ENCODE measurements at regions not wholly inside any gene's neighbourhood (a gene's known extent, or its start where the extent isn't known, plus 50 kb on each side); places are given as distances from the start of the nearest gene placed in this dataset.

GRCh38 chr1:172883387-172883791, 167.4 kb downstream of the TNFSF18 start:
- TF ChIP-seq CTCF (IDR thresholded peaks at IDR 0.05) = no peak
- TF ChIP-seq POLR2A (IDR thresholded peaks at IDR 0.05) = no peak

Data from adrenal gland (tissue), 5 donors.